ENCODE measurements at regions not wholly inside any gene's neighbourhood (a gene's known extent, or its start where the extent isn't known, plus 50 kb on each side); places are given as distances from the start of the nearest gene placed in this dataset.

- TF ChIP-seq CTCF (IDR thresholded peaks at IDR 0.05; ENCODE audit: insufficient read depth, low read depth, low read length) = no peak
- no peak for TF ChIP-seq EZH2 (IDR thresholded peaks at IDR 0.05; ENCODE audit: insufficient read depth, low read length)
These were observed 103.7 kb upstream of the NABP1 start for GRCh38 chr2:191574232-191574631.
